IMR-90 (cell line): ENCODE measurements at regions not wholly inside any gene's neighbourhood (a gene's known extent, or its start where the extent isn't known, plus 50 kb on each side); places are given as distances from the start of the nearest gene placed in this dataset.

ENCODE experiments used
- ATAC-seq: fragments of 200-7000 bp; cut with Tn5 transposase; 2 replicates; pipeline ENCODE4 v1.9.1; 2020; ENCODE audit warnings: low read depth, mild to moderate bottlenecking, moderate library complexity
- BruUV-seq: library from RNA; stranded (reverse); fragments of 400-500 nt; replicated peaks from 2 replicates; lab custom pipeline; 2021; lab: Mats Ljungman, UMichigan
- CTCF ChIA-PET: fragments of 300-600 bp; formaldehyde crosslinking; extraction: SDS; loops from one replicate; lab custom pipeline; 2021; ENCODE audit warnings: antibody characterized with exemption; lab: Yijun Ruan, JAX
- POLR2A ChIA-PET: fragments of 300-600 bp; sonication (Branson Sonifier 250); formaldehyde crosslinking; loops from one replicate; lab custom pipeline; 2022; ENCODE audit warnings: antibody characterized with exemption; ENCODE audit not compliant: unreplicated experiment; lab: Charles Lee
- DNase-seq: peaks from one replicate; pipeline ENCODE4 v3.0.0; 2013
- H2AFZ ChIP-seq: replicated peaks from 2 replicates; pipeline ENCODE3; 2013; ENCODE audit warnings: low read length, mild to moderate bottlenecking; ENCODE audit not compliant: poor library complexity
- H2AK5ac ChIP-seq: 2 replicates; pipeline ENCODE4 v1.6.1; 2013; ENCODE audit warnings: low read depth, low read length, inconsistent platforms
- H2AK9ac ChIP-seq: replicated peaks from 2 replicates; pipeline ENCODE3; 2013; ENCODE audit warnings: mild to moderate bottlenecking, low read depth, low read length, moderate library complexity; ENCODE audit not compliant: poor library complexity
- H2BK120ac ChIP-seq: 2 replicates; pipeline ENCODE4 v1.6.1; 2013; ENCODE audit warnings: low read depth, low read length, inconsistent platforms
- H2BK15ac ChIP-seq: 3 replicates; pipeline ENCODE4 v1.6.1; 2013; ENCODE audit warnings: low read depth, low read length, inconsistent platforms
- H2BK20ac ChIP-seq: 2 replicates; pipeline ENCODE4 v1.6.1; 2013; ENCODE audit warnings: low read depth, mild to moderate bottlenecking, inconsistent platforms, low read length, moderate library complexity
- H2BK5ac ChIP-seq: 2 replicates; pipeline ENCODE4 v1.6.1; 2013; ENCODE audit warnings: mild to moderate bottlenecking, low read depth, low read length, inconsistent platforms; ENCODE audit not compliant: poor library complexity, severe bottlenecking
- H3K14ac ChIP-seq: replicated peaks from 2 replicates; pipeline ENCODE4 v1.6.1; 2013; ENCODE audit warnings: low read depth, low read length, inconsistent platforms
- H3K18ac ChIP-seq: 2 replicates; pipeline ENCODE4 v1.6.1; 2013; ENCODE audit warnings: low read depth, low read length, control low read depth
- H3K23ac ChIP-seq: 2 replicates; pipeline ENCODE4 v1.6.1; 2013; ENCODE audit warnings: low read depth, low read length, inconsistent platforms
- H3K27ac ChIP-seq: 2 replicates; pipeline ENCODE4 v1.5.1; 2013; ENCODE audit warnings: mild to moderate bottlenecking, control low read depth, low read length; ENCODE audit not compliant: insufficient read depth
- H3K27me3 ChIP-seq: 2 replicates; pipeline ENCODE4 v1.6.1; 2013; ENCODE audit warnings: low read length; ENCODE audit not compliant: control insufficient read depth, insufficient read depth
- H3K36me3 ChIP-seq: 2 replicates; pipeline ENCODE4 v1.6.1; 2013; ENCODE audit warnings: low read length, mixed read lengths; ENCODE audit not compliant: control insufficient read depth, insufficient read depth
- H3K4ac ChIP-seq: 2 replicates; pipeline ENCODE4 v1.6.1; 2013; ENCODE audit warnings: low read depth, low read length, inconsistent platforms
- H3K4me1 ChIP-seq: 2 replicates; pipeline ENCODE4 v1.6.1; 2013; ENCODE audit warnings: low read length, mixed read lengths; ENCODE audit not compliant: control insufficient read depth, insufficient read depth
- H3K4me2 ChIP-seq: 2 replicates; pipeline ENCODE4 v1.6.1; 2013; ENCODE audit warnings: low read depth, mild to moderate bottlenecking, control low read depth, low read length, moderate library complexity
- H3K4me3 ChIP-seq: 2 replicates; pipeline ENCODE4 v1.5.1; 2013; ENCODE audit warnings: low read depth, mild to moderate bottlenecking, control low read depth, low read length, moderate library complexity; ENCODE audit not compliant: insufficient read depth
- H3K56ac ChIP-seq: 2 replicates; pipeline ENCODE4 v1.6.1; 2013; ENCODE audit warnings: low read length, inconsistent platforms; ENCODE audit not compliant: insufficient read depth; ENCODE audit errors: extremely low read depth
- H3K79me1 ChIP-seq, 2 experiments: 2 replicates each; pipeline ENCODE4 v1.6.1; 2013; ENCODE audit warnings: low read length in 2 of 2, inconsistent platforms in 1 of 2, low read depth in 1 of 2
- H3K9ac ChIP-seq: 2 replicates; pipeline ENCODE4 v1.6.1; 2013; ENCODE audit warnings: low read depth, low read length, control low read depth
- H3K9me1 ChIP-seq: 2 replicates; pipeline ENCODE4 v1.6.1; 2013; ENCODE audit warnings: low read length, inconsistent platforms; ENCODE audit not compliant: insufficient read depth
- H3K9me3 ChIP-seq: 2 replicates; pipeline ENCODE4 v1.6.1; 2013; ENCODE audit warnings: low read length; ENCODE audit not compliant: control insufficient read depth, insufficient read depth
- H4K20me1 ChIP-seq: 2 replicates; pipeline ENCODE4 v1.6.1; 2013; ENCODE audit warnings: low read length, inconsistent platforms; ENCODE audit not compliant: insufficient read depth
- H4K5ac ChIP-seq: 2 replicates; pipeline ENCODE4 v1.6.1; 2013; ENCODE audit warnings: mild to moderate bottlenecking, low read depth, low read length, control low read depth
- H4K8ac ChIP-seq, 2 experiments: 2 replicates each; pipeline ENCODE4 v1.6.1; 2013; ENCODE audit warnings: low read depth in 2 of 2, low read length in 2 of 2, control low read depth in 1 of 2, inconsistent platforms in 1 of 2
- H4K91ac ChIP-seq: 2 replicates; pipeline ENCODE4 v1.6.1; 2013; ENCODE audit warnings: low read depth, low read length, inconsistent platforms; ENCODE audit not compliant: insufficient read depth
- BHLHE40 ChIP-seq: fragments of 150-350 bp; IDR thresholded peaks from 2 replicates; pipeline ENCODE4 v1.6.1; 2016; ENCODE audit warnings: mild to moderate bottlenecking, low read depth, low read length
- CEBPB ChIP-seq: IDR thresholded peaks from 2 replicates; pipeline ENCODE4 v1.6.1; 2012; ENCODE audit warnings: low read depth, low read length, improper control_type of control experiment
- CHD1 ChIP-seq: IDR thresholded peaks from 2 replicates; pipeline ENCODE4 v1.6.1; 2012; ENCODE audit warnings: low read depth, low read length, improper control_type of control experiment
- FOS ChIP-seq: fragments of 150-350 bp; IDR thresholded peaks from 2 replicates; pipeline ENCODE4 v1.6.1; 2016; ENCODE audit warnings: low read depth, low read length
- MAFK ChIP-seq: IDR thresholded peaks from 2 replicates; pipeline ENCODE4 v1.6.1; 2012; ENCODE audit warnings: low read depth, low read length, improper control_type of control experiment
- MAZ ChIP-seq: IDR thresholded peaks from 2 replicates; pipeline ENCODE4 v1.6.1; 2012; ENCODE audit warnings: low read depth, mild to moderate bottlenecking, low read length, improper control_type of control experiment, moderate library complexity, borderline replicate concordance
- MXI1 ChIP-seq: IDR thresholded peaks from 2 replicates; pipeline ENCODE4 v1.6.1; 2012; ENCODE audit warnings: low read depth, mild to moderate bottlenecking, low read length, moderate library complexity, borderline replicate concordance
- NFE2L2 ChIP-seq: fragments of 150-350 bp; IDR thresholded peaks from 2 replicates; pipeline ENCODE4 v1.6.1; 2016; ENCODE audit warnings: low read depth, mild to moderate bottlenecking, low read length
- POLR2A ChIP-seq: IDR thresholded peaks from 2 replicates; pipeline ENCODE4 v1.6.1; 2012; ENCODE audit warnings: mild to moderate bottlenecking, low read depth, low read length
- RAD21 ChIP-seq: IDR thresholded peaks from 2 replicates; pipeline ENCODE4 v1.6.1; 2012; ENCODE audit warnings: low read length, improper control_type of control experiment
- RCOR1 ChIP-seq: IDR thresholded peaks from 2 replicates; pipeline ENCODE4 v1.6.1; 2012; ENCODE audit warnings: mild to moderate bottlenecking, low read length, improper control_type of control experiment; ENCODE audit not compliant: insufficient replicate concordance
- RFX5 ChIP-seq: IDR thresholded peaks from 2 replicates; pipeline ENCODE4 v1.8.0; 2012; ENCODE audit warnings: low read depth, mild to moderate bottlenecking, low read length, moderate library complexity
- SMC3 ChIP-seq: fragments of 150-350 bp; IDR thresholded peaks from 2 replicates; pipeline ENCODE4 v1.6.1; 2016; ENCODE audit warnings: low read depth, mild to moderate bottlenecking, antibody characterized with exemption, low read length, moderate library complexity
- WGBS, 2 experiments: methylation state at CpG; one replicate each; pipeline versions ENCODE4 v1.1.5 to v1.1.7; 2013; ENCODE audit warnings: missing lambda C conversion rate in 2 of 2; ENCODE audit not compliant: insufficient read length in 1 of 2; ENCODE audit errors: extremely low coverage in 2 of 2; 5-methylcytosine and 5-hydroxymethylcytosine counted together
- dilution Hi-C: fragments of 300-500 bp; cut with HindIII; formaldehyde crosslinking; loops from one replicate; pipeline ENCODE4 v1.14.3; 2018; ENCODE audit warnings: low sequenced_read_pairs; ENCODE audit not compliant: unreplicated experiment
- in situ Hi-C: fragments of 300-500 bp; cut with MboI; formaldehyde crosslinking; loops from 3 replicates; pipeline ENCODE4 v1.14.3; 2019; ENCODE audit warnings: low sequenced_read_pairs, inconsistent platforms, mixed read lengths
- intact Hi-C: fragments of 100-400 bp; cut with micrococcal nuclease; formaldehyde crosslinking; loops from 2 replicates; pipeline ENCODE4 v1.10.0; 2022
- TF ChIP-seq, protein P1 (sequence below): fragments of 150-350 bp; IDR thresholded peaks from 2 replicates; pipeline ENCODE4 v1.6.1; 2016; ENCODE audit warnings: low read depth, mild to moderate bottlenecking, low read length, moderate library complexity, borderline replicate concordance
- TF ChIP-seq, protein P2 (sequence below): fragments of 150-350 bp; IDR thresholded peaks from 2 replicates; pipeline ENCODE4 v1.6.1; 2017; ENCODE audit warnings: mild to moderate bottlenecking, antibody characterized with exemption, low read length, low read depth
- TF ChIP-seq, protein P3 (sequence below): conservative IDR thresholded peaks from 2 replicates; pipeline ENCODE4 v1.5.1; 2012; ENCODE audit warnings: mild to moderate bottlenecking, low read depth, low read length, improper control_type of control experiment

DNA sequence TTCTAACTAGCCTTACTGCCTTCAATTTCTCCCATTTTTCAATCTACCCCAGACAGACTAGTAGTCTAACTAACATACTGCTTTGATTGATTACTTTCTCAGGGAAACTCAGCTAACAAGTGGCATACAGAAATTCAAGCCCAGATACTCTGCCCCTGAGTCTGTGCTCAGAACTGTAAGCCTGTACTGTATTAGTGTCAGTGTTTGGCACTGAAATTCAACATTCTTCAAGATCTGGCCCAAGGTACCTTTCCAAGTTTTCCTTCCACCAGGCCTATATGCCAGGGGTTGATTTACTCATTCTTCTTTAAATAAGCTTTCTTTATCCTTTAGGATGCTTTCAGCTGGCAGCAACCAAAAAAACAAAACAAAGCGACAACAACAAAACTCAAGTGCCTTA is 433.2 kb upstream of the MARCKS start:
- Histone ChIP-seq H2BK120ac (no peak overlapping the region), H4K91ac (no peak overlapping the region), H4K8ac (no peak overlapping the region), H2AK5ac (no peak overlapping the region), H3K23ac (no peak overlapping the region), H3K4me2 (no peak overlapping the region), H3K9me3 (no peaks in the 10 kb centered on the region), H3K79me1 (no peaks in the 10 kb centered on the region), H2BK5ac (no peak overlapping the region), H3K18ac (no peak overlapping the region), H2BK15ac (no peak overlapping the region), H3K27me3 (no peaks in the 10 kb centered on the region), H3K9me1 (peaks cover 2% of the 10 kb centered on the region; the same call in 1 of the 2 replicates), H2BK20ac (no peak overlapping the region), H3K14ac (no peak overlapping the region), H4K5ac (no peak overlapping the region), H3K4ac (no peak overlapping the region), H3K4me1 (no peaks in the 10 kb centered on the region), H3K9ac (no peak overlapping the region), H3K4me3 (no peak overlapping the region), H2AFZ (no peak overlapping the region), H3K36me3 (no peaks in the 10 kb centered on the region), H3K27ac (no peak overlapping the region), H3K56ac (no peak overlapping the region), H2AK9ac (no peak overlapping the region), H4K20me1 (no peaks in the 10 kb centered on the region)
- DNase-seq, result no peak
- dilution Hi-C loops (no loop called here), in situ Hi-C loops (no loop called here), intact Hi-C loops (no loop called here)
- ATAC-seq, result no peak
- WGBS, 2 experiments, result no CpG with 5 or more reads among the region's 1 CpG
- TF ChIP-seq RCOR1 (no peak), RAD21 (no peak), MAFK (no peak), MAZ (no peak), FOS (no peak), BHLHE40 (no peak), NFE2L2 (no peak), RFX5 (no peak), POLR2A (no peak), SMC3 (no peak), MXI1 (no peak), CHD1 (no peak), CEBPB (no peak)
- TF ChIP-seq, protein P1, sequence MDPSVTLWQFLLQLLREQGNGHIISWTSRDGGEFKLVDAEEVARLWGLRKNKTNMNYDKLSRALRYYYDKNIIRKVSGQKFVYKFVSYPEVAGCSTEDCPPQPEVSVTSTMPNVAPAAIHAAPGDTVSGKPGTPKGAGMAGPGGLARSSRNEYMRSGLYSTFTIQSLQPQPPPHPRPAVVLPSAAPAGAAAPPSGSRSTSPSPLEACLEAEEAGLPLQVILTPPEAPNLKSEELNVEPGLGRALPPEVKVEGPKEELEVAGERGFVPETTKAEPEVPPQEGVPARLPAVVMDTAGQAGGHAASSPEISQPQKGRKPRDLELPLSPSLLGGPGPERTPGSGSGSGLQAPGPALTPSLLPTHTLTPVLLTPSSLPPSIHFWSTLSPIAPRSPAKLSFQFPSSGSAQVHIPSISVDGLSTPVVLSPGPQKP, result no peak
- TF ChIP-seq, protein P2, sequence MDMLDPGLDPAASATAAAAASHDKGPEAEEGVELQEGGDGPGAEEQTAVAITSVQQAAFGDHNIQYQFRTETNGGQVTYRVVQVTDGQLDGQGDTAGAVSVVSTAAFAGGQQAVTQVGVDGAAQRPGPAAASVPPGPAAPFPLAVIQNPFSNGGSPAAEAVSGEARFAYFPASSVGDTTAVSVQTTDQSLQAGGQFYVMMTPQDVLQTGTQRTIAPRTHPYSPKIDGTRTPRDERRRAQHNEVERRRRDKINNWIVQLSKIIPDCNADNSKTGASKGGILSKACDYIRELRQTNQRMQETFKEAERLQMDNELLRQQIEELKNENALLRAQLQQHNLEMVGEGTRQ, result no peak
- TF ChIP-seq, protein P3, sequence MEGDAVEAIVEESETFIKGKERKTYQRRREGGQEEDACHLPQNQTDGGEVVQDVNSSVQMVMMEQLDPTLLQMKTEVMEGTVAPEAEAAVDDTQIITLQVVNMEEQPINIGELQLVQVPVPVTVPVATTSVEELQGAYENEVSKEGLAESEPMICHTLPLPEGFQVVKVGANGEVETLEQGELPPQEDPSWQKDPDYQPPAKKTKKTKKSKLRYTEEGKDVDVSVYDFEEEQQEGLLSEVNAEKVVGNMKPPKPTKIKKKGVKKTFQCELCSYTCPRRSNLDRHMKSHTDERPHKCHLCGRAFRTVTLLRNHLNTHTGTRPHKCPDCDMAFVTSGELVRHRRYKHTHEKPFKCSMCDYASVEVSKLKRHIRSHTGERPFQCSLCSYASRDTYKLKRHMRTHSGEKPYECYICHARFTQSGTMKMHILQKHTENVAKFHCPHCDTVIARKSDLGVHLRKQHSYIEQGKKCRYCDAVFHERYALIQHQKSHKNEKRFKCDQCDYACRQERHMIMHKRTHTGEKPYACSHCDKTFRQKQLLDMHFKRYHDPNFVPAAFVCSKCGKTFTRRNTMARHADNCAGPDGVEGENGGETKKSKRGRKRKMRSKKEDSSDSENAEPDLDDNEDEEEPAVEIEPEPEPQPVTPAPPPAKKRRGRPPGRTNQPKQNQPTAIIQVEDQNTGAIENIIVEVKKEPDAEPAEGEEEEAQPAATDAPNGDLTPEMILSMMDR, result no peak
- POLR2A ChIA-PET, result no interaction called here
- BruUV-seq, result no TSS peak
- CTCF ChIA-PET, result no interaction called here
